Gastroesophageal sphincter (tissue), 4 donors: ENCODE measurements at regions not wholly inside any gene's neighbourhood (a gene's known extent, or its start where the extent isn't known, plus 50 kb on each side); places are given as distances from the start of the nearest gene placed in this dataset.

Source experiments
- ATAC-seq: fragments of 150-250 bp; one replicate; pipeline ENCODE4 v1.9.1; 2016; ENCODE audit warnings: mild to moderate bottlenecking, moderate library complexity
- H3K27ac ChIP-seq, 4 donors: fragments of 200-600 bp; sonication (generic) in 3 of 4; 1 replicate in 3 of 4; 2 replicates in 1 of 4; pipeline ENCODE4 v1.5.1; 2016 to 2019
- H3K27me3 ChIP-seq: fragments of 200-600 bp; sonication (generic); one replicate; pipeline ENCODE4 v1.5.1; 2019
- H3K36me3 ChIP-seq, 2 donors: fragments of 200-600 bp; sonication (generic); one replicate each; pipeline ENCODE4 v1.5.1; 2019; ENCODE audit warnings: control low read depth in 1 of 2
- H3K4me1 ChIP-seq, 3 donors: fragments of 200-600 bp; sonication (generic); 1 replicate in 2 of 3; 2 replicates in 1 of 3; pipeline ENCODE4 v1.5.1; 2016 to 2019; ENCODE audit warnings: control low read depth in 2 of 3
- H3K4me3 ChIP-seq, 2 donors: fragments of 200-600 bp; sonication (generic); one replicate each; pipeline ENCODE4 v1.5.1; 2019; ENCODE audit warnings: mild to moderate bottlenecking in 1 of 2, moderate library complexity in 1 of 2
- H3K9me3 ChIP-seq, 3 donors: fragments of 200-600 bp; sonication (generic); one replicate each; pipeline ENCODE4 v1.5.1; 2017 to 2019; ENCODE audit warnings: control low read depth in 2 of 3
- CTCF ChIP-seq, 4 experiments: fragments of 200-600 bp in 2 of 4; fragments of 450-650 bp in 2 of 4; sonication (generic) in 1 of 4; IDR thresholded peaks; one replicate each; pipeline ENCODE4 v1.5.1; 2017 to 2019; ENCODE audit warnings: antibody characterized with exemption in 4 of 4, mild to moderate bottlenecking in 2 of 4, moderate library complexity in 2 of 4
- EP300 ChIP-seq: sonication (generic); formaldehyde crosslinking; IDR thresholded peaks from one replicate; pipeline ENCODE4 v1.6.1; 2017; ENCODE audit warnings: antibody characterized with exemption, mild to moderate bottlenecking
- POLR2A ChIP-seq, 2 donors: fragments of 450-650 bp; IDR thresholded peaks; one replicate each; pipeline ENCODE4 v1.6.1; 2017; ENCODE audit warnings: antibody characterized with exemption in 2 of 2, mild to moderate bottlenecking in 2 of 2, moderate library complexity in 1 of 2
- POLR2AphosphoS5 ChIP-seq: sonication (generic); formaldehyde crosslinking; IDR thresholded peaks from one replicate; pipeline ENCODE4 v1.6.1; 2017; ENCODE audit warnings: antibody characterized with exemption
- WGBS, 2 donors: methylation state at CpG; one replicate each; pipeline ENCODE4 v1.1.5; 2018; ENCODE audit warnings: low coverage in 1 of 2; 5-methylcytosine and 5-hydroxymethylcytosine counted together

GRCh38 chr6:134734312-134734869, 215.5 kb downstream of the ALDH8A1 start:
- Histone ChIP-seq H3K4me1 (no peaks in the 10 kb centered on the region), H3K9me3 (no peaks in the 10 kb centered on the region), H3K27me3 (no peaks in the 10 kb centered on the region), H3K27ac (no peak overlapping the region), H3K4me3 (no peak overlapping the region), H3K36me3 (no peaks in the 10 kb centered on the region)
- no peak for TF ChIP-seq CTCF (IDR thresholded peaks at IDR 0.05)
- no peak for TF ChIP-seq EP300
- TF ChIP-seq POLR2A (IDR thresholded peaks at IDR 0.05): no peak
- no peak for TF ChIP-seq POLR2AphosphoS5
- ATAC-seq: no peak
- 81 to 89% methylated on average over 6 of the region's 6 CpGs for WGBS, 2 donors

DNA sequence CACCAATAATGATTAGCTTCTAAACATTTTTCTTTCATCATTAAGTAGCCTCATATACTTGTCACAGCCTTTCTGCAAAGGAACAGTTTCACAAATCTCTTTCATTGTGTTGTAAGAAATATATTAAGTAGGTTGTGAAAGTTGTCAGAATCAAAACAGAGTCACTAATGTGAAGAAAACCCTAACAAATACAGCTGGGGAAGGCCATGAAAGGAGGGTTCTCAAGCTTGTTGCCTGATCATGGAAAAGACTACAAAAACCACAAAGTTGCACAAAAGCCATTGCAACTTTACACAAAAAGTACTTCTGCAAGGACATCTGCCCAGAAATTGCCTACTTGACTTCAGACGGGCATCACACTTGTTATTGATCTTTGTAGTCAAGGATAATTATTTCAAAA, 216.1 kb downstream of the ALDH8A1 start:
- no peaks in the 10 kb centered on the region for H3K4me1 ChIP-seq
- H3K4me3 ChIP-seq: no peak overlapping the region
- no peak for ATAC-seq
- TF ChIP-seq POLR2A (IDR thresholded peaks at IDR 0.05): no peak
- TF ChIP-seq CTCF (IDR thresholded peaks at IDR 0.05): no peak
- no peak for TF ChIP-seq POLR2AphosphoS5
- TF ChIP-seq EP300: no peak
- H3K36me3 ChIP-seq: no peaks in the 10 kb centered on the region
- no peaks in the 10 kb centered on the region for H3K9me3 ChIP-seq
- 88 to 100% methylated on average over 1 of the region's 1 CpG for WGBS, 2 donors
- H3K27me3 ChIP-seq: no peaks in the 10 kb centered on the region
- no peak overlapping the region for H3K27ac ChIP-seq

DNA sequence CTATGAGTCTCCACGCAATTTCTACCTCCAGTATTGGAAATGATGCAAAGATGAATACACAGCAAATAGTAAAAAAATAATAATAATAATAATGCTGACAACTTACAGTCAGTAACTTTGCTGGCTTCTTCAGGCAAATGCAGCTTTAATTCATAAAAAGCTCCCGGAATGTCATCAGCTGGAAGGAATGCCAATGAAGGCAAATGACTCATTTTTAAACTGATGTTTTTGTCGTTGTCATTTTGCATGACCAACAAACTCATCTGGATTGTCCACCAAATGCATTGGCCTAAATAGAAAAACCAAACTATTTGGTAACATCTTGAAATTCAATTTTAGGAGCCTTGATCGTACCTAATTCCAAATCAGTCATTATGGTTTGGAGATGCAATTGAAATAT, 217.1 kb downstream of the ALDH8A1 start:
- 51 to 72% methylated on average over 3 to 4 of the region's 4 CpGs for WGBS, 2 donors
- Histone ChIP-seq H3K4me3 (no peak overlapping the region), H3K27me3 (no peaks in the 10 kb centered on the region), H3K9me3 (no peaks in the 10 kb centered on the region), H3K36me3 (no peaks in the 10 kb centered on the region), H3K4me1 (no peaks in the 10 kb centered on the region), H3K27ac (no peak overlapping the region)
- no peak for TF ChIP-seq EP300
- TF ChIP-seq POLR2A (IDR thresholded peaks at IDR 0.05): no peak
- TF ChIP-seq POLR2AphosphoS5: no peak
- no peak for TF ChIP-seq CTCF (IDR thresholded peaks at IDR 0.05)
- no peak for ATAC-seq

- Histone ChIP-seq H3K9me3 (no peaks in the 10 kb centered on the region), H3K27me3 (no peaks in the 10 kb centered on the region), H3K27ac (no peak overlapping the region), H3K4me1 (no peaks in the 10 kb centered on the region), H3K36me3 (no peaks in the 10 kb centered on the region), H3K4me3 (no peak overlapping the region)
- 88 to 92% methylated on average over 1 of the region's 1 CpG for WGBS, 2 donors
- TF ChIP-seq CTCF (IDR thresholded peaks at IDR 0.05) (no peak), POLR2A (IDR thresholded peaks at IDR 0.05) (no peak), EP300 (no peak), POLR2AphosphoS5 (no peak)
- ATAC-seq: no peak
Observed at GRCh38 chr6:134731615-134732014, 218.3 kb downstream of the ALDH8A1 start.

GRCh38 chr6:134730013-134730412, 219.9 kb downstream of the ALDH8A1 start:
- no peak for TF ChIP-seq CTCF (IDR thresholded peaks at IDR 0.05)
- no peak for TF ChIP-seq POLR2AphosphoS5
- no peak for TF ChIP-seq EP300
- no peak for TF ChIP-seq POLR2A (IDR thresholded peaks at IDR 0.05)
- Histone ChIP-seq H3K4me1 (peaks cover 0 to 3% (median 0%) of the 10 kb centered on the region in 3 donors), H3K27me3 (no peaks in the 10 kb centered on the region)

More at GRCh38 chr6:134730013-134730412, 219.9 kb downstream of the ALDH8A1 start:
- Histone ChIP-seq H3K9me3 (no peaks in the 10 kb centered on the region), H3K27ac (no peak overlapping the region), H3K36me3 (no peaks in the 10 kb centered on the region), H3K4me3 (no peak overlapping the region)
- WGBS, 2 donors: 100% methylated on average over 2 of the region's 8 CpGs; no CpG with 5 or more reads in 1 of the 2 donors
- no peak for ATAC-seq
